ENCODE measurements at regions not wholly inside any gene's neighbourhood (a gene's known extent, or its start where the extent isn't known, plus 50 kb on each side); places are given as distances from the start of the nearest gene placed in this dataset.
A peak's percentile ranks its signal among the peaks of the same experiment; 100 is the strongest.

GRCh38 chr7:31432836-31433340 lies 81.0 kb upstream of the ITPRID1 start:
- no peak for TF ChIP-seq CTCF (conservative IDR thresholded peaks at IDR 0.05; ENCODE audit: control insufficient read depth, insufficient read depth, low read depth, low read length)
- no peak overlapping the region for H3K4me3 ChIP-seq (ENCODE audit: control insufficient read depth, low read depth, low read length)
- no peak for DNase-seq (ENCODE audit: low read depth)

- no peak for TF ChIP-seq CTCF (conservative IDR thresholded peaks at IDR 0.05; ENCODE audit: control insufficient read depth, insufficient read depth, low read depth, low read length)
- DNase-seq (ENCODE audit: low read depth), result no peak
- no peak overlapping the region for H3K4me3 ChIP-seq (ENCODE audit: control insufficient read depth, low read depth, low read length)
These were observed 76.5 kb upstream of the ITPRID1 start for GRCh38 chr7:31437250-31437865.

GRCh38 chr7:31439165-31439564 lies 74.7 kb upstream of the ITPRID1 start:
- no peak for TF ChIP-seq CTCF (conservative IDR thresholded peaks at IDR 0.05; ENCODE audit: control insufficient read depth, insufficient read depth, low read depth, low read length)

GRCh38 chr7:31440511-31440910 lies 73.4 kb upstream of the ITPRID1 start:
- TF ChIP-seq CTCF (conservative IDR thresholded peaks at IDR 0.05; ENCODE audit: control insufficient read depth, insufficient read depth, low read depth, low read length), result no peak
- no peak overlapping the region for H3K4me3 ChIP-seq (ENCODE audit: control insufficient read depth, low read depth, low read length)
- DNase-seq (ENCODE audit: low read depth), result no peak

More at GRCh38 chr7:31439165-31439564, 74.7 kb upstream of the ITPRID1 start:
- no peak overlapping the region for H3K4me3 ChIP-seq (ENCODE audit: control insufficient read depth, low read depth, low read length)
- DNase-seq (ENCODE audit: low read depth), result no peak

- H3K4me3 ChIP-seq (ENCODE audit: control insufficient read depth, low read depth, low read length), result no peak overlapping the region
- DNase-seq (ENCODE audit: low read depth), result no peak
- TF ChIP-seq CTCF (conservative IDR thresholded peaks at IDR 0.05; ENCODE audit: control insufficient read depth, insufficient read depth, low read depth, low read length), result no peak
These were observed 71.3 kb upstream of the ITPRID1 start for GRCh38 chr7:31442626-31443025.

GRCh38 chr7:31443457-31443856 lies 70.4 kb upstream of the ITPRID1 start:
- DNase-seq (ENCODE audit: low read depth), result peak; percentile 48

More at GRCh38 chr7:31443457-31443856, 70.4 kb upstream of the ITPRID1 start:
- TF ChIP-seq CTCF (conservative IDR thresholded peaks at IDR 0.05; ENCODE audit: control insufficient read depth, insufficient read depth, low read depth, low read length), result peak; percentile 77
- H3K4me3 ChIP-seq (ENCODE audit: control insufficient read depth, low read depth, low read length), result no peak overlapping the region

All from fibroblast of mammary gland (primary cell).